HG02885 (cell line): ENCODE measurements at regions not wholly inside any gene's neighbourhood (a gene's known extent, or its start where the extent isn't known, plus 50 kb on each side); places are given as distances from the start of the nearest gene placed in this dataset.
"Not testable (repeated sequence)": the region's sequence is repeated elsewhere in the genome, so short reads cannot be mapped to it uniquely, and the experiment has no call there.

Source experiments
- ATAC-seq: cut with Tn5 transposase; IDR thresholded peaks from one replicate; pipeline ENCODE4 v1.9.1; 2021; ENCODE audit warnings: mild to moderate bottlenecking; ENCODE audit not compliant: unreplicated experiment, poor library complexity

DNA sequence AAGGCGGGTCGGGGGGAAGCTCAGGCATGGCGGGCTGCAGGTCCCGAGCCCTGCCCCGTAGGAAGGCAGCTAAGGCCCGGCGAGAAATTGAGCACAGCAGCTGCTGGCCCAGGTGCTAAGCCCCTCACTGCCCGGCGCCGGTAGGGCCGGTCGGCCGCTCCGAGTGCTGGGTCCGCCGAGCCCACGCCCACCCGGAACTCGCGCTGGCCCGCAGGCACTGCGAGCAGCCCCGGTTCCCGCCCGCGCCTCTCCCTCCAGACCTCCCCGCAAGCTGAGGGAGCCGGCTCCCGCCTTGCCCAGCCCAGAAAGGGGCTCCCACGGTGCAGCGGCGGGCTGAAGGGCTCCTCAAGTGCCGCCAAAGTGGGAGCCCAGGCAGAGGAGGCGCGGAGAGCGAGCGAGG, 209.9 kb downstream of the TRIB2 start:
- not testable (repeated sequence) for ATAC-seq

DNA sequence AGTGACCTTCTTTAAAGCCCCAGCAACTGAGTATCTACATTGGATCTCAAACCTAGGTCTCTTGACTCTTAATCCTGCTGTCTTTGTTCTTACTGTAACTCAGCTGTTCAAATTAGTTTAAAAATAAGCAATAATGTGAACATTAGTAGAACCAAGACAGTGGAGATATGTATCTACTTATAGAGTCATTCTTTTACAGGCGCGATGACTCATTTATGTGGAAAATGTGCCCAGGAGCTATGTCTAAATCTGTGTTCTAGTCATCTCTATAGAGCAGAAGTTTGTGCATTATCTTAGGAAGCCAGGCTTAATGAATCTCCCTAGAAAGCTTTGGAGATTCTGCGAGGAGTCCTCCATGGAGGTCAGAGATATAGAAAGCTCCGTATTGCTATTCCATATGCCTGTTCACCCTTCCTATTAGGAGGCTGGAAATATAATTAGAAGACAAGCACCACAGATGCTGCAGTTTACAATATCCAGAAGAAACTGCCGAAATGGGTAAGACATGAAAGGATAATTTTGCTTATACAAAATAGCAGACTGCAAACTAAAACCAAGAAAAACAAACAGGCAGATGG, 211.6 kb downstream of the TRIB2 start:
- ATAC-seq, result no peak

GRCh38 chr2:12928775-12929401, 212.2 kb downstream of the TRIB2 start:
- no peak for ATAC-seq

- ATAC-seq, result no peak
Observed at GRCh38 chr2:12929758-12930157, 213.0 kb downstream of the TRIB2 start.

- no peak for ATAC-seq
Observed at GRCh38 chr2:12930391-12930790, 213.7 kb downstream of the TRIB2 start.

DNA sequence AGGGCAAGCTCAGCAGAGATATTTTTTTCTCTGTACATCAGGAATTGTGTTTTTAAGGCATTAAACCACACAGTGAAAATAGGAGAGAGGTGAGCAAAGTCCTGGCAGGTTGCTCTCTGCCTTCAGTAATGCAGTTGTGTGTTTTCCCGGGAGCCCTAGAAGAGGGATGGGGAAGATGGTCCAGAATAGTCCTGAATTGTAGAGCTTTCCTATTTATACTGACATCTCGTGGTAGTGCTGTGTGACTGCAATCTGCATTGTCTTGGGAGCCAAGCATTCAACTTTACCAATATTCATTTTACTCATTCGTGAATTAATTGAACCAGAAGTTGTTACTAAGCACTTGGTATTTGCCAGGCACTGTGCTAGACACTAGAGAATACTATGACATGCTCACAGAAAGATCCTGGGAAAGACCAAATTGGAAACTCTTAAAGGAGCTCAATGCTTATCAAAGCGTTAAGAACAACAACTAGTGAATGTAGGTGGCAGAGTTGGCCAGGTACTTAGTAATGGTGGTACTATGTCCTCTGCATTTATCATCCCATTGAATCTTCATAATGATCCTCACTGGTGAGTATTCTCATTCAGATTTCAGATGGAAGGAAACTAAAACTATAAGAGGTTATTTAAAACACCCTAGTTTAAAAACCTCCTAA, 214.6 kb downstream of the TRIB2 start:
- peak; percentile 69 for ATAC-seq

DNA sequence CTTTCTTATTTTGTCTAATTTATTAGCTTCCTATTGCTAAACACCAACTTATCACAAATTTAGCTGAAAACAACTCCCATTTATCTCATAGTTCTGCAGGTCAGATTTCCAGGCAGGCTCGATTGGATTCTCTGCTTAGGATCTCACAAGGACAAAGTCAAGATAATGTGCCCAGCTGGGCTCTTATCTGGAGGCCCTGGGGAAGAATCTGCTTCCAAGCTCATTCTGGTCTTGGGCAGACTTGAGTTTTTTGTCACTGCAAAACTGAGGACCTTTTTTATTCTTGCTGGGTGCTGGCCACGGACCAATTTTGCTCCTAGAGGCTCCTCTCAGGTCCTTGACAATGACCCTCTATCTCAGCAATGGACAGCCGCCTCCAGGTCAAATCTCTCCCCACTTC, 215.5 kb downstream of the TRIB2 start:
- ATAC-seq, result no peak

GRCh38 chr2:12934146-12934756, 217.5 kb downstream of the TRIB2 start:
- ATAC-seq, result no peak

DNA sequence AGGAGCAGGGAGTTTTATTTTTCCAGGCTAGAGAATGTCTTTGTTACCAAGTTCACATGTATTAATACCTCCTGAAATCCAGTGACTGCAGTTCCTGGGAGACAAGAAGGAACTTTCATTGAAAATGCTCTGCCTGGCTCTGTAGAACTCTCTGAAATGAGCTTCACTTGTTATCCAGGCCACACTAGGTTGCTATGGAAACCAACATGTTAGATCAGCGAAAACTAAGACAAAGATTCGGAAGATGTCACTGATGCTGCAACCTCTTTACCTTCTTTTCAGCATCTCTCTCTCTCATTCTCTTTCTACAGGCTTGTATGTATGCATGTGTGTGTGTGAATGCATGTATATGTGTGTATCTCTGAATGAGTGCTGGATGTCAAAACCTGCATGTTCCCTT, 218.5 kb downstream of the TRIB2 start:
- ATAC-seq, result no peak

DNA sequence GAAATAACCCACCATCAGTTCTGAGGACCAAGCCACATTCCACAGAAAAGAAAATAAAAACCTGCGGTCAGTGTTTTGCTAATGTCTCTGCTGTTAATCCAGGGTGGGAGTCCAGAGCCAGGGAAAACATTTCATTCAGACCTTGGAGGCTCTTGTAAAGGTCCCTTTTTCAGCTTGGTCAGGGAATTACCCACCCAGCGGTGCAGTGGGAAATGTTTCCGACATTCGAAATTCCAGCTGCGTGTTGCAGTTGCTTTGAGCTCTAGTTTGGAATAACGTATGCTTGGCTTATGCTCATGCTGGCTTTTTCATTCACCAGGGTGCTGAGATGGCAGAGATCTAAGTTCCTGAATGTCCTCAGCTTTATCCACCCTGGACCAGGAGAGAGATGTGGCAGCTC, 219.1 kb downstream of the TRIB2 start:
- ATAC-seq, result no peak

GRCh38 chr2:12941203-12941602, 224.5 kb downstream of the TRIB2 start:
- ATAC-seq, result no peak

DNA sequence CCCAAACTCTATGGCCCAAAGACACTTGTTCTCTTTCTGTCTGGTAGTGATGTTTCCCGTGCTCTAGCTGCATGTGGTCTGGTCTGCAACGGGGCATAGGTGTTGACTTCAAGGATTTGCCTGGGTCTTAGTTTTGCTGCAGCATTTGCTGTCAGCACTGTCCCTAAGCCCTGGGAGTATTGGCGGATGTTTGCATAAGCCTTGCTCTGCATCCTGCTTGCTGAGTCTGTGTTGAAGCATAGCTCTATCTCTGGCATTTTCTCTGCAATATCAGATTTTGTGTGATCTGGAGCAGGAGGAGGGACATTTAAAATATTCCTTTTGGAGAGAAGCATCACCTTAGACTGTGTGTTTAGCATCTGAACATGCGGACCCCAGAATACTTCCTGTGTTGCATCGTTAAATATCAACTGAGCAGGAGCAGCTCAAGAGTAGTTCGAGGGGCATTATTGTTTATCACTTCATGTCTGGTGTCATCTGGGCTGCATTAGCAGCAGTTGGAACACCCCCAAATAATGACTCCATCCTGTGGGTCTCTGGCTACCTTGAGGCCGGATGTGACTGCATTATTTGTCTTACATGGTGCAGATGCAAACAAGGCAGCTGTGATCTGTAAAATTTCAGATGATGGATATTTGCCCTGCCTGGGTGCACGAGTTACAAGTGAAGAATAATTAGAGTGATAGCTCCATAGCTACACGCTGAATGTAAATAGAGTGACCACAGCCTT, 231.7 kb downstream of the TRIB2 start:
- ATAC-seq, result no peak

- ATAC-seq, result peak; percentile 74
Observed at GRCh38 chr2:12948961-12949353, 232.2 kb downstream of the TRIB2 start.

DNA sequence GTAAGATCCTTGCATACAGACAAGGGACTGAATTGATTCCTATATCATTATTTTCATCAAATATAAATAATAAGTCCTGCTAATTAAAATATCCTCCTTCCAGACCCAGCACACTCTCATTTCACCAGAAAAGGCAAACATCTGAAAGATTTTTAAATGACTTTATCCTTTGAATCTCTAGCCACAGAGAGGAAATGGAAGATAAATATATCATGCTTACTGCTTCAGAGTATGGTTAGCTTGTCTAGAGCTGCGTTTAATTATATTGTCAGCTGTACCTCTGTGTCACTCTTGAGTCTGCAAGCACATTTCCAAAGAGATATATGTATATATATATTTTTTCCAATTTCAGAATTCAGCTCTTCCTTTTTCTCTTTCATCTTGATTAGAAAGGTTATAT, 232.7 kb downstream of the TRIB2 start:
- ATAC-seq, result no peak

DNA sequence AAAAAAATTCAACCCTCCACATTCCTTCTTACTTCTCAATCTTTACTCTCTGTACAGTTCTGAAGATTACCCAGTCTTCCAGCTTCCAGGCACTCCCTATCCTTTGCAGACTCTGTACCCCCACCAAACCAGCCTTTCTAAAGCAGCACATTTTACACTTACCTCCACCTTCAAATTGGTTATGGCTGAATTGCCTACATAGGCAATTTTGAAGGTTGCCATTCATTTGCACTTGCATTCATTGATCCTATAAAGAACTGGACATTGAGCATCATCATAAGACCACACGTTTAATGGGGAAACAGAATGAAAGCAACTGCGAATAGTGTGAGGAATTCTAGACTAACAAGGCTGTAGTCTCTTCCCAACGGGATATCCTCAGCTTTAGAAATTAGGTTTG, 233.4 kb downstream of the TRIB2 start:
- ATAC-seq, result no peak

DNA sequence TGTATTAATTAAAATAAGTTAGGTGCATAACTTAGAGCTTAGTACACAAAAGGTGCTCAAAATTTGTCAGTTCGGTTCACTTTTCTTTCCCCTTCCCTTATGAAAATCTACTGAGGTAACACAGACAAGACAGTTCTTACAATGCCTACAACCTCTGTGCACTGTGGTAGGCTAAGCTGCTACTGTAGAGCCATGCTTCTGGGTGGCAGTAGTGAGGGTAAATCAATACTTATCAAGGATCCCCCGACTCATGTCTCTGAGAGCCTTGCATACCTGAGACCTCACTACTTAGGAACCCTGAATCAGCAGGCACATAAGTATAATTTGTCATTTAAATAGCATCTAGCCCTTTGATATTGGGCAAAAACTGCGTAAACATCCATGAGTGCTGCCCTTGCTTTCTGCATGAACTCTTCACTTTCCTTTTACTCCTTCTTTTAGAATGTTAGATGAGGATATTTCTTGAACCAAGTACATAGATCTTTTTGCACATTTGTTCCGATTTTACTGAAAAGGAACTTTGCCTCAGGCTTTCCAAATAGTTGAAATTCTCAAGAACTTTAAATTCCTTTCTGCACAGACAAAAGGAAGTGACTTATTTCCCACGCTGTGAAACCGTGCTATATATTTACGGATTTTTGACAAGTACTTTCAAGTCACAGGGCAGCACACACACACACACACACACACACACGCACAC, 234.4 kb downstream of the TRIB2 start:
- ATAC-seq, result no peak

GRCh38 chr2:12951657-12951973, 234.9 kb downstream of the TRIB2 start:
- ATAC-seq, result no peak

GRCh38 chr2:12953596-12953995, 236.9 kb downstream of the TRIB2 start:
- ATAC-seq, result no peak

- no peak for ATAC-seq
Observed at GRCh38 chr2:12955864-12956263, 239.1 kb downstream of the TRIB2 start.

GRCh38 chr2:12957251-12957650, 240.5 kb downstream of the TRIB2 start:
- ATAC-seq, result no peak
